ENCODE measurements at regions not wholly inside any gene's neighbourhood (a gene's known extent, or its start where the extent isn't known, plus 50 kb on each side); places are given as distances from the start of the nearest gene placed in this dataset.

DNA sequence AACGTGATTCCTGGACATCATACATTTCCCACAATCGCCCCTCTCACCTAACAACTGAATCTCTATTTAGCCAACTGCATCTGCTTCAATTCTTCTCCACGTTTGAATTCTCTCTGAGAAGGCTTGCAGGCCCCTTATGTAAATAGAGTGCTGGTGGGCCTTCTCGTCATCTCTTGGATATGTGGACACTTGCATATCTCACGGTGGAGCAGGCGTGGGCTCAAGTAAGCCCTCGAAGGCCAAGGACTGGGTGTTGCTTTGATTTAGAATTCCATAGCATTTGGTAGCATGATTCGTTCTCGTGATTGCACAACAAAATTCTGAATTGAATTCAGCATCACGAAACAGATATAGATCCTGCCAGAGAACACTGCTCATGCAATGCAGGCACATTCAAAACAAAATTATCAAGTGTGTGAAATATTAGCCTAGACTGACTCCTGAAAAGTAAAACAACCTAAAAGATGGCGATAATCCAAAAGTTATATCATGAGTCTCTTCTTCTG is 613.6 kb downstream of the TFAP2A start:
- TF ChIP-seq, protein P1, sequence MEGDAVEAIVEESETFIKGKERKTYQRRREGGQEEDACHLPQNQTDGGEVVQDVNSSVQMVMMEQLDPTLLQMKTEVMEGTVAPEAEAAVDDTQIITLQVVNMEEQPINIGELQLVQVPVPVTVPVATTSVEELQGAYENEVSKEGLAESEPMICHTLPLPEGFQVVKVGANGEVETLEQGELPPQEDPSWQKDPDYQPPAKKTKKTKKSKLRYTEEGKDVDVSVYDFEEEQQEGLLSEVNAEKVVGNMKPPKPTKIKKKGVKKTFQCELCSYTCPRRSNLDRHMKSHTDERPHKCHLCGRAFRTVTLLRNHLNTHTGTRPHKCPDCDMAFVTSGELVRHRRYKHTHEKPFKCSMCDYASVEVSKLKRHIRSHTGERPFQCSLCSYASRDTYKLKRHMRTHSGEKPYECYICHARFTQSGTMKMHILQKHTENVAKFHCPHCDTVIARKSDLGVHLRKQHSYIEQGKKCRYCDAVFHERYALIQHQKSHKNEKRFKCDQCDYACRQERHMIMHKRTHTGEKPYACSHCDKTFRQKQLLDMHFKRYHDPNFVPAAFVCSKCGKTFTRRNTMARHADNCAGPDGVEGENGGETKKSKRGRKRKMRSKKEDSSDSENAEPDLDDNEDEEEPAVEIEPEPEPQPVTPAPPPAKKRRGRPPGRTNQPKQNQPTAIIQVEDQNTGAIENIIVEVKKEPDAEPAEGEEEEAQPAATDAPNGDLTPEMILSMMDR (IDR thresholded peaks at IDR 0.05) = no peak
- no peak for DNase-seq (ENCODE audit: low spot score)
- Histone ChIP-seq H3K27ac (no peak overlapping the region), H3K9me3 (no peaks in the 10 kb centered on the region), H3K27me3 (no peaks in the 10 kb centered on the region), H3K36me3 (no peaks in the 10 kb centered on the region), H3K4me1 (no peaks in the 10 kb centered on the region), H3K4me3 (no peak overlapping the region)

DNA sequence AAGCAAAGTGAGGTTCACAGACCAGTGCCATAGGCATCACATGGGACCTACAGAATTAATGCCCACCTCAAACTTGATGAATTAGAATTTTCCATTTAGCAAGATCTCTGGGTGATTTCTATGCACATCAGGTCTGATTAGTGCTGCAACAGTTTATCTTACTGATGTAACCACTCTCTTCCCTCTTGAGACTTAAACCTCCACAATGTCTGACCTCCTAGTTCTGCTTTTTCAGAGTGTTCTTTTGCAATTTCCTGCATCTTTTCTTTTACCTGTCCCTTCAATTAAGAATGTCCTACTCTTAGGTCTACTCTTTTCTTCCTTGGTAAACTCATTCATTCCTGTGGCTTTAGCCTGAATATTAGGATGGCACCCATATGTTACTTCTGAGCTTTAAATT is 615.3 kb downstream of the TFAP2A start:
- H3K4me1 ChIP-seq = no peaks in the 10 kb centered on the region
- TF ChIP-seq, protein P1 (IDR thresholded peaks at IDR 0.05) = no peak
- H3K27ac ChIP-seq = no peak overlapping the region
- DNase-seq (ENCODE audit: low spot score) = no peak
- no peak overlapping the region for H3K4me3 ChIP-seq
- H3K36me3 ChIP-seq = no peaks in the 10 kb centered on the region
- H3K9me3 ChIP-seq = no peaks in the 10 kb centered on the region
- H3K27me3 ChIP-seq = no peaks in the 10 kb centered on the region

DNA sequence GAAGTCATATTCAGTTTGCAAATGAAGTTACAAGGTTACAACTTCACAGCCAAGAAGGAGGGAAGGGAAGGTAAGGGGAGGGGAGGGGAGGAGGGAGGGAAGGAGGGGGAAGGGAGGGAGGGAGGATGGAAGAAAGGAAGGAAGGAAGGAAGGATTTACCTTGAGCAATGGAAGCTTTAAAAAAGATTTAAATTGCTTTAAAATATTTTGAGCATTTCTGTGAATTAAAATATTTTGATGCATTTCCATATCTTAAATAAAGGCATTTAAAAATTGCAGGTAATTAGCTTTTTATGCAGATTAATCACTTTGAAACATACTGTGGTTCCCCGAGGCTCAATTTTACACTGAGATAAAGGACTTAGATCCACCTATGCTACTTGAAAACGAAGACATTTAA is 618.0 kb downstream of the TFAP2A start:
- no peak overlapping the region for H3K4me3 ChIP-seq
- no peaks in the 10 kb centered on the region for H3K36me3 ChIP-seq
- H3K4me1 ChIP-seq = no peaks in the 10 kb centered on the region
- TF ChIP-seq, protein P1 (IDR thresholded peaks at IDR 0.05) = no peak
- no peak for DNase-seq (ENCODE audit: low spot score)
- H3K27me3 ChIP-seq = no peaks in the 10 kb centered on the region
- no peaks in the 10 kb centered on the region for H3K9me3 ChIP-seq
- no peak overlapping the region for H3K27ac ChIP-seq

DNA sequence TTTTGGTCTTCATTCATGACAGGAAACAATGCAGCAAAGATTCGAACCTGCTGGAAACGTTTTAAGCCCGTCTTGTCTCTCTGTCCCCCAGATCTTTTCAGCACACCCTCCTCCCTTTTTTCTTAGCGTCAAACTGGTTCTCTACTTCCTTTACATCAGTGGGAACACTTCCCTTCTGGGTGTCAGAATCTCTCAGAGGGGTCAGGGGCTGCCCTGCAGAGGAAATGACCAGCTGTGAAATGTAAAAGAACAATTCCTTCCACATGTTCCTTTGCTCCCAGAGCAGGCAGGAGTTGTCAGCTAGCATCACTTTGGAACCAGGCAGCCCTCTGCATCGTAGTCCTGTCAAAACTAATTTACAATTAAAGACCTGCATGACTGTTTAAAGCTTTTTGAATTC is 619.0 kb downstream of the TFAP2A start:
- DNase-seq (ENCODE audit: low spot score) = no peak
- no peak overlapping the region for H3K4me3 ChIP-seq
- no peak overlapping the region for H3K27ac ChIP-seq
- TF ChIP-seq, protein P1 (IDR thresholded peaks at IDR 0.05) = no peak
- no peaks in the 10 kb centered on the region for H3K27me3 ChIP-seq
- H3K4me1 ChIP-seq = no peaks in the 10 kb centered on the region
- no peaks in the 10 kb centered on the region for H3K36me3 ChIP-seq
- H3K9me3 ChIP-seq = no peaks in the 10 kb centered on the region

DNA sequence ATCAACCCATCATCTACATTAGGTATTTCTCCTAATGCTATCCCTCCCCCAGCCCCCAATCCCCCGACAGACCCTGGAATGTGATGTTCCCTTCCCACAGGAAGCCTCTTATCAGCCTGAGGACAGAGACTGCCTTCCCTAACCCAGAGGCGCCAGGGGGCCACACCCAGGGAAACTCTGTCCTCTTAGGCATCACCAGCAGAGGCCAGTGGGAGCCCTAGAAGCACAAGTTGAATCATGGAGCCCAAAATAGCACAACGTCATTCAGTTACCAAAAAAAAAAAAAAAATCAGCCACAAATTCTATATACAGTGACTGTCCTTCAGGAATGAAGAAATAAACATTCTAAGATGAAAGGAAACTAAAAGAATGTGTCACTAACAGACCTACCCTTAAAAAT is 625.7 kb downstream of the TFAP2A start:
- TF ChIP-seq, protein P1 (IDR thresholded peaks at IDR 0.05) = no peak
- H3K27me3 ChIP-seq = no peaks in the 10 kb centered on the region
- H3K9me3 ChIP-seq = no peaks in the 10 kb centered on the region
- no peak overlapping the region for H3K4me3 ChIP-seq
- no peak overlapping the region for H3K27ac ChIP-seq
- H3K4me1 ChIP-seq = no peaks in the 10 kb centered on the region
- DNase-seq (ENCODE audit: low spot score) = no peak
- H3K36me3 ChIP-seq = no peaks in the 10 kb centered on the region

DNA sequence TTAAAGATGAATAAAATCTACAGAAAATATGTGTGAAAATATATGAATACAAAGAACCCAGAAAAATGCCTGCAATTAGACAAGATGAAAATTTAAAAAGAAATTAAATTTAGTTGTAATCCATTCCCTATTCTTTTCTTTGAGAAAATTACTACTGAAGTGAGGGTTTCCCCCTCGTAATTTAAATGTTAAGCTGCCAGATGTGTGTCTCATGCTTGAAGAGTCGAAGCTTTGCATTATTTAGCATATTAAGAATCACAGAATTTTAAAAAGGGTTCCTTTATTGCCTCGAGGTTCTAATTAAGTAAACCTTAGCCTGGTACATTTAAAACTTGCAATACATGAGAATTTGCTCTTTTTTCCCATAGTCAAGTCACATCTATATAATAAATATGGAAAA is 630.1 kb downstream of the TFAP2A start:
- TF ChIP-seq, protein P1 (IDR thresholded peaks at IDR 0.05) = no peak
- no peaks in the 10 kb centered on the region for H3K27me3 ChIP-seq
- H3K9me3 ChIP-seq = no peaks in the 10 kb centered on the region
- H3K4me3 ChIP-seq = no peak overlapping the region
- no peak overlapping the region for H3K27ac ChIP-seq
- no peak for DNase-seq (ENCODE audit: low spot score)
- no peaks in the 10 kb centered on the region for H3K36me3 ChIP-seq
- no peaks in the 10 kb centered on the region for H3K4me1 ChIP-seq
